Left ventricle myocardium inferior (tissue), 1 donor: ENCODE measurements at regions not wholly inside any gene's neighbourhood (a gene's known extent, or its start where the extent isn't known, plus 50 kb on each side); places are given as distances from the start of the nearest gene placed in this dataset.

ENCODE experiments used
- DNase-seq: peaks from one replicate; pipeline ENCODE4 v3.0.0-alpha.2; 2020
- H3K27ac ChIP-seq: fragments of 200-600 bp; replicated peaks from 2 replicates; pipeline ENCODE4 v1.8.0; 2021
- H3K27me3 ChIP-seq: fragments of 200-600 bp; 2 replicates; pipeline ENCODE4 v1.8.0; 2021; ENCODE audit warnings: low read depth
- H3K36me3 ChIP-seq: fragments of 200-600 bp; 2 replicates; pipeline ENCODE4 v1.8.0; 2021
- H3K4me1 ChIP-seq: fragments of 200-600 bp; 2 replicates; pipeline ENCODE4 v1.8.0; 2021
- H3K4me3 ChIP-seq: fragments of 200-600 bp; 2 replicates; pipeline ENCODE4 v1.8.0; 2021; ENCODE audit warnings: mild to moderate bottlenecking, moderate library complexity
- H3K9me3 ChIP-seq: fragments of 200-600 bp; replicated peaks from 2 replicates; pipeline ENCODE4 v1.8.0; 2021
- CTCF ChIP-seq: fragments of 200-600 bp; IDR thresholded peaks from 2 replicates; pipeline ENCODE4 v1.8.0; 2021; ENCODE audit warnings: antibody characterized with exemption, mild to moderate bottlenecking, borderline replicate concordance
- intact Hi-C: fragments of 100-400 bp; cut with micrococcal nuclease; formaldehyde crosslinking; loops from one replicate; pipeline ENCODE4 v1.11.0; 2022
- donor health status: DM: no; HTN: yes; CAD: no; lungs with severe emphysema.

- DNase-seq: no peak
- Histone ChIP-seq H3K27ac (no peak overlapping the region), H3K36me3 (no peaks in the 10 kb centered on the region), H3K27me3 (no peaks in the 10 kb centered on the region), H3K9me3 (peaks cover 1% of the 10 kb centered on the region), H3K4me1 (no peaks in the 10 kb centered on the region), H3K4me3 (no peak overlapping the region)
- TF ChIP-seq CTCF: no peak
- intact Hi-C loops: no loop called here
Measured at GRCh38 chr16:9614389-9614788, 522.9 kb downstream of the HAPSTR1 start.

GRCh38 chr16:9622268-9622667 lies 530.8 kb downstream of the HAPSTR1 start:
- TF ChIP-seq CTCF: no peak
- Histone ChIP-seq H3K9me3 (peaks cover 10% of the 10 kb centered on the region), H3K36me3 (no peaks in the 10 kb centered on the region), H3K27ac (no peak overlapping the region), H3K27me3 (peaks cover 8% of the 10 kb centered on the region), H3K4me3 (no peak overlapping the region), H3K4me1 (no peaks in the 10 kb centered on the region)
- DNase-seq: no peak
- intact Hi-C loops: no loop called here

- intact Hi-C loops: no loop called here
- Histone ChIP-seq H3K4me3 (no peak overlapping the region), H3K27ac (no peak overlapping the region), H3K27me3 (peaks cover 8% of the 10 kb centered on the region), H3K9me3 (peaks cover 2% of the 10 kb centered on the region), H3K4me1 (no peaks in the 10 kb centered on the region), H3K36me3 (no peaks in the 10 kb centered on the region)
- TF ChIP-seq CTCF: no peak
- no peak for DNase-seq
Measured at GRCh38 chr16:9625122-9625521, 533.7 kb downstream of the HAPSTR1 start.

GRCh38 chr16:9627427-9627826 lies 536.0 kb downstream of the HAPSTR1 start:
- no peak for DNase-seq
- Histone ChIP-seq H3K4me3 (no peak overlapping the region), H3K27me3 (peaks cover 8% of the 10 kb centered on the region), H3K27ac (no peak overlapping the region), H3K36me3 (no peaks in the 10 kb centered on the region), H3K4me1 (no peaks in the 10 kb centered on the region), H3K9me3 (no peaks in the 10 kb centered on the region)
- intact Hi-C loops: no loop called here
- TF ChIP-seq CTCF: no peak

GRCh38 chr16:9630119-9630518 lies 538.7 kb downstream of the HAPSTR1 start:
- DNase-seq: no peak
- Histone ChIP-seq H3K4me3 (no peak overlapping the region), H3K36me3 (no peaks in the 10 kb centered on the region), H3K9me3 (no peaks in the 10 kb centered on the region), H3K27ac (no peak overlapping the region), H3K4me1 (no peaks in the 10 kb centered on the region), H3K27me3 (peaks cover 8% of the 10 kb centered on the region)
- TF ChIP-seq CTCF: no peak
- intact Hi-C loops: no loop called here

GRCh38 chr16:9630985-9631384 lies 539.5 kb downstream of the HAPSTR1 start:
- TF ChIP-seq CTCF: no peak
- Histone ChIP-seq H3K9me3 (no peaks in the 10 kb centered on the region), H3K4me1 (no peaks in the 10 kb centered on the region), H3K27ac (no peak overlapping the region), H3K36me3 (no peaks in the 10 kb centered on the region), H3K27me3 (peaks cover 8% of the 10 kb centered on the region), H3K4me3 (no peak overlapping the region)
- no peak for DNase-seq
- intact Hi-C loops: no loop called here
